ENCODE measurements at regions not wholly inside any gene's neighbourhood (a gene's known extent, or its start where the extent isn't known, plus 50 kb on each side); places are given as distances from the start of the nearest gene placed in this dataset.
A peak's percentile ranks its signal among the peaks of the same experiment; 100 is the strongest.

DNA sequence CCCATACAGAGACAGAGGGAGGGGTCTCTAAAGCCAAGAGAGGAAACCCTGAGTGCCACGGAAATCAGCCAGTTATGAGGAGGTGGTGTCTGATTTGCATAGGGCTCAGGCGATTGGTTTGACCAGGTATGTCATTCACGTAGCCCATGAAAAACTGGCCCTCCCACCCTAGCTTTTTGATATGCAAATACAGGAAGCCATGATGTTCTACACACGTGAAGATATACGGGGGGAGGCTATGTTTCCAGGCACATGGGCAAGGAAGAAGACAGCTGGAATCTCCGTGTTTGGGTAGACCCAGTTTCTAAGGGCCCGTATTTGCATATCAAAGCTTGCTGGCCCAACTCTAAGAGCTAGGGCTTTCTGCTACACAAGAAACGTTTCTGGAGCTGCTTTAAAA, 717.8 kb upstream of the SEL1L start:
- H3K4me1 Mint-ChIP-seq, result no peaks in the 10 kb centered on the region
- H3K36me3 Mint-ChIP-seq (ENCODE audit: low read depth), result no peaks in the 10 kb centered on the region
- H3K9me3 Mint-ChIP-seq, result no peaks in the 10 kb centered on the region
- no peaks in the 10 kb centered on the region for H3K27me3 Mint-ChIP-seq (ENCODE audit: low read depth)
- no peak overlapping the region for H3K27ac Mint-ChIP-seq
- TF ChIP-seq, protein P1, sequence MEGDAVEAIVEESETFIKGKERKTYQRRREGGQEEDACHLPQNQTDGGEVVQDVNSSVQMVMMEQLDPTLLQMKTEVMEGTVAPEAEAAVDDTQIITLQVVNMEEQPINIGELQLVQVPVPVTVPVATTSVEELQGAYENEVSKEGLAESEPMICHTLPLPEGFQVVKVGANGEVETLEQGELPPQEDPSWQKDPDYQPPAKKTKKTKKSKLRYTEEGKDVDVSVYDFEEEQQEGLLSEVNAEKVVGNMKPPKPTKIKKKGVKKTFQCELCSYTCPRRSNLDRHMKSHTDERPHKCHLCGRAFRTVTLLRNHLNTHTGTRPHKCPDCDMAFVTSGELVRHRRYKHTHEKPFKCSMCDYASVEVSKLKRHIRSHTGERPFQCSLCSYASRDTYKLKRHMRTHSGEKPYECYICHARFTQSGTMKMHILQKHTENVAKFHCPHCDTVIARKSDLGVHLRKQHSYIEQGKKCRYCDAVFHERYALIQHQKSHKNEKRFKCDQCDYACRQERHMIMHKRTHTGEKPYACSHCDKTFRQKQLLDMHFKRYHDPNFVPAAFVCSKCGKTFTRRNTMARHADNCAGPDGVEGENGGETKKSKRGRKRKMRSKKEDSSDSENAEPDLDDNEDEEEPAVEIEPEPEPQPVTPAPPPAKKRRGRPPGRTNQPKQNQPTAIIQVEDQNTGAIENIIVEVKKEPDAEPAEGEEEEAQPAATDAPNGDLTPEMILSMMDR (IDR thresholded peaks at IDR 0.05; ENCODE audit: unreplicated experiment in 3 of 3), result no peak
- H3K4me3 Mint-ChIP-seq, result no peak overlapping the region

DNA sequence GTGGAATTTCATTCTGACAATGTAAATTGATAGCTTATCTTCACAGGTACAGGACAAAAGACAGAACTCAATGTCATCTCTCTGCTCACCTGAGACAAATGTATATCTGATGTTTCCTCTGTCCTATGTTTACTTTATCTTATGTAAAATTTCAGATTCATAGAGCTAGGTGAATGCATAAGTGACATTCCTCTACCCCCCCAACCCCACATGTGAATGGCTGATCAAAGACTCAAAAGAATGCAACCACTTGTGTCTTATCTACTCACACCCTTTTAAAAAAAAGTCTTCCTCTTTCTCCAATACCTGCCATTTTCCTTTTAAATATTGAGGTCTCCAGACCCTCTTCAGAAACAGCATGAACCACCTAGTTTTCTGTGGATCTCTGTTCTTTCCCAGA, 736.6 kb upstream of the SEL1L start:
- TF ChIP-seq, protein P1 (IDR thresholded peaks at IDR 0.05; ENCODE audit: unreplicated experiment in 3 of 3), result no peak
- Mint-ChIP-seq H3K4me3 (no peak overlapping the region), H3K36me3 (ENCODE audit: low read depth) (no peaks in the 10 kb centered on the region), H3K4me1 (no peaks in the 10 kb centered on the region), H3K9me3 (no peaks in the 10 kb centered on the region), H3K27me3 (ENCODE audit: low read depth) (no peaks in the 10 kb centered on the region), H3K27ac (no peak overlapping the region)

DNA sequence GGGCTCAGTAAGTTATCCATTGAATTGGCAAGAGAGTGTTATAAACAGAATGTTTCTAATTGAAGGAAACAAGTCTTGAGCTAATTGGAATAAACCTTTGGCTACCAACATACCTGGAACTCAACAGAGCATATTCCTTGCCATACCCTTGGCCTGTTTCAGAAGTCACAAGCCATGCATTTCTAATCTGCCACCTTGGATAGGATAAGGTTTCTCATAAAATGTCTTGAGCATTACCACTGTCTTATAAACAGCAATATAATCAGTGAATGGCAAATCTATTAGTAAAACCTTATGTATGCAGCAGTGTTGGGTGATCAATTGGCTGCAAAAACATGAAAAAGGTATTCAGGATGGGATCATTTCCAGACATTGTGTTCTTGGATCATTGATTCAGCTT, 765.2 kb upstream of the SEL1L start:
- Mint-ChIP-seq H3K27me3 (ENCODE audit: low read depth) (no peaks in the 10 kb centered on the region), H3K4me3 (no peak overlapping the region), H3K4me1 (peaks cover 4% of the 10 kb centered on the region), H3K9me3 (no peaks in the 10 kb centered on the region), H3K27ac (no peak overlapping the region), H3K36me3 (ENCODE audit: low read depth) (no peaks in the 10 kb centered on the region)
- TF ChIP-seq, protein P1 (IDR thresholded peaks at IDR 0.05; ENCODE audit: unreplicated experiment in 3 of 3), result no peak

DNA sequence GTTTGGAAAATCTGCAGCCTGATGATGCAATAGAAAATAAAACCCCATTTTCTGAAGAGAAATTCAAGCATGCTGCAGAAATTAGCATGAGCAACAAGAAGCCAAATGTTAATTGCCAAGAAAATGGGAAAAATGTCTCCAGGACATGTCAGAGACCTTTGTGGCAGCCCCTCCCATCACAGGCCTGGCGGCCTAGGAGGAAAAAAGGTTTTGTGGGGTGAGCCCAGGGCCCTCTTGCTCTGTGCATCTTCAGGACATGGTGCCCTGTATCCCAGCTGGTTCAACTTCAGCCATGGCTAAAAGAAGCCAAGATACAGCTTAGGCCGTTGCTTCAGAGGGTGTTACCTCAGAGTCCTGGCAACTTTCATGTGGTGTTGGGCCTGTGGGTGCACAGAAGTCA, 775.5 kb upstream of the SEL1L start:
- Mint-ChIP-seq H3K36me3 (ENCODE audit: low read depth) (peaks cover 4% of the 10 kb centered on the region), H3K27ac (no peak overlapping the region), H3K27me3 (ENCODE audit: low read depth) (no peaks in the 10 kb centered on the region), H3K4me1 (peaks cover 12% of the 10 kb centered on the region), H3K9me3 (peaks cover 10% of the 10 kb centered on the region), H3K4me3 (no peak overlapping the region)
- TF ChIP-seq, protein P1 (IDR thresholded peaks at IDR 0.05; ENCODE audit: unreplicated experiment in 3 of 3), result no peak

DNA sequence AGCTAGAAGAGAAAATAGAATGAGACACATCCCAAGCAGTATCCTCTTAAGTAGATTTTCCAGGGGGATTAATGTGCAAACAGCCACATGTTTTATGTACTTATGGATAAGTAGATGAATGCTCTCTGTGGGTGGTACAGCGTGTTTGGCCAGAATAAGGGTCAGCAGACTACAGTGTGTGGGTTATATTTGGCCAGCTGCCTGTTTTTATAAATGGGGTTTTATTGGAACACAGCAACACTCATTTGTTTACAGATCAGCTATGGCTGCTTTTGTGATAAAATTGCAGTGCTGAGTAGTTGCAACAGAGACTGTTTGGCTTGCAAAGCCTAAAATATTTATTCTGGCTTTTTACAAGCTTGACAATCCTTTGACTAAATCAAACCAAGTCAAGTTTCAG, 780.2 kb upstream of the SEL1L start:
- Mint-ChIP-seq H3K27ac (peak overlapping the region in 2 of 3 experiments; percentile 46 to 73), H3K4me3 (no peak overlapping the region), H3K9me3 (peaks cover 9% of the 10 kb centered on the region), H3K4me1 (peaks cover 14% of the 10 kb centered on the region), H3K36me3 (ENCODE audit: low read depth) (peaks cover under 1% of the 10 kb centered on the region), H3K27me3 (ENCODE audit: low read depth) (no peaks in the 10 kb centered on the region)
- TF ChIP-seq, protein P1 (IDR thresholded peaks at IDR 0.05; ENCODE audit: unreplicated experiment in 3 of 3), result no peak

DNA sequence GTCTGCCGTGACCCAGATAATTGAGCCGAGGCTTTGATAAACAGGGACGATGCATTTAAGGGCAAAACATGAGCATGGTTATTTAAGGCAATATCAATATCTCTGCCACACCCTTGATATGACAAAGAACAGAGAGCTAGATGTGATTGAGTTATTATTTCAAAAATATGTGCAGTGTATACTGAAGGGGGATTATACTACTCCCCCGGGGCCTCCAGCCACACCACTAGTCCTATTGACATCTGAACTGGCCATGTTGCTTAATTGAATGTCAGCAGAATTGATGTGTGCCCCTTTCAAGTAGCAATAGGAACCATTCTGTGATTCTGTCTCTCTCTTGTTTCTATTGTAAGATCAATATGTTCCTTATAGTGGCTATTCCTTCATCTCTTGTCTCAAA, 794.8 kb upstream of the SEL1L start:
- H3K27ac Mint-ChIP-seq, result no peak overlapping the region
- H3K27me3 Mint-ChIP-seq (ENCODE audit: low read depth), result no peaks in the 10 kb centered on the region
- TF ChIP-seq, protein P1 (IDR thresholded peaks at IDR 0.05; ENCODE audit: unreplicated experiment in 3 of 3), result no peak
- no peak overlapping the region for H3K4me3 Mint-ChIP-seq
- no peaks in the 10 kb centered on the region for H3K36me3 Mint-ChIP-seq (ENCODE audit: low read depth)
- H3K4me1 Mint-ChIP-seq, result no peaks in the 10 kb centered on the region
- peaks cover 14% of the 10 kb centered on the region for H3K9me3 Mint-ChIP-seq
